NCI-H1092 treated with DMSO at 0.1 percent for 48 hours (cell line): ENCODE measurements at regions not wholly inside any gene's neighbourhood (a gene's known extent, or its start where the extent isn't known, plus 50 kb on each side); places are given as distances from the start of the nearest gene placed in this dataset.
"Not testable (repeated sequence)": the region's sequence is repeated elsewhere in the genome, so short reads cannot be mapped to it uniquely, and the experiment has no call there.

Source experiments
- DNase-seq: peaks from one replicate; lab custom pipeline; 2025; lab: John Stamatoyannopoulos, UW

DNA sequence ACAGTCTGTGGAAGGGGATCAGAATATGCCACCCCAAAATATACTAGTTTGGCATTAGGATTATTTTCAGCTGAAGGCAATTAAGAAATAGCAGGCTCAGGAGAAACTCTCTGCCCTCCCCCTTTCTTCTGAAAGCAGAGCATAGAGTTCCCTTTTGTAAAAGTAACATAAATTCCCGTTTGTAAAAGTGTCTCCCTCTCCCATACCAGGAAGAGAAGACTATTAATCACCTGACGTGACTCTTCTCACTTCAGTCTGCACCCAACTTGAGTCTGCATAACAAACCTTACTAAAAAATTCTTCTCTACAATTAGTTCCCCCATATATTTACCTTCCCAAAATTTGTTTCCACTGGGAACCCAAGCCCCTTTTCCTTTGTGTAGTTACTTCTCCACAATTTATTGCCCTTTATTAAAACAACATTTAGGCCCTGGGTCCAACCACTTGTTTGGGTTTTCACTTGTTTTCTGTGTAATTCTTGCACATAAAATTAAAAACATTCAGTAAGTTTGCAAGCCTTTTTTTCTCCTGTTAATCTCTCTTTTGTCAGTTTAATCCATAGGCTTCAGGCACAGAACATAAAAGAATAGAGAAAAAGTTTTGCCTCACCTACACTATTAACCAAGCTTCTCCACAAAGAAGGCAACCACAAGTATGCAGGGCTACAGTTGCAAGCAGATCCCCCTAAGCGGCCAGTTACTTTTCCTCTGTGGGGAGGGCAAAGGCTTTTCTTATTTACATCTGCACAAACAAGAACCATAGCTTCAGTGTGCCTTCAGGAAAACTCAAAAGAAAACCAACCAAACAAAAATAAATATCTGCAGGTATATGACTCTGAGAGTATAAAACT, 73.8 kb upstream of the EPCAM start:
- DNase-seq, result no peak

DNA sequence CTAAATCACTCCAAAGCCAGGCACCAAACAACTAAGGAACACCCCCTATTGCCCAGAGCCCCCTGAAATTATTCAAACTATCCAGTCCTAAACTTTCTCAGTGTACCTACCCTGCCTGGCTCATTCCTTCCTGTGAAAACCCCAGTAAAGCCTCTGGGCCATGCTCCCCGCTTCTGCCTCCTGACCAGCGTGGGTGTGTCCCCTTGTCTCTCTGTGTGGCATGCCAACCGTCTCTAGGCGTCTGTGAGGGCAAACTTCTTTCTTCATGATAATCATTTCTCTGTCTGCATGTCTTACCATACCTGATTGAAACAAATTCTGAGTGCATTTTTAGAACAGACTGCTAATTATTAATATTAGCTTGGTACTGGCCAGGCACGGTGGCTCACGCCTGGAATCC, 75.1 kb upstream of the EPCAM start:
- no peak for DNase-seq

DNA sequence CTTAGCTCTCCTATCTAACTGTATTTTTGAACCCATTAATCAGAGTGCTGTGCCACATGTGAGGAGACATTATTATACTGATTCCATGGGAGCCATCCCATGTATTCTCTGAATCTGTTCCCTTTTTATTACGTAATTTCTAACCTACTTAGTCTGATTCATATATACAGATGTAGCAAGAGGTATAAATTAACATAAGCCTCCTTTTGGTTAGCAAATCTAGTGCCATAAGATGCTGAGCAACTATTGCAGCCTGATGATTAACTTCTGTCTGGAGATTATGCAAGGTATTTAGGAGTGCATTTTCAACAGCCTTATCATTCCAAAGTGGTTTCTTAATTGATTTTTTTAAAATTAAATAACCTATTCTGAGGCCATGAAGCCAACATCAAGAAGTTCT, 80.2 kb upstream of the EPCAM start:
- no peak for DNase-seq

DNA sequence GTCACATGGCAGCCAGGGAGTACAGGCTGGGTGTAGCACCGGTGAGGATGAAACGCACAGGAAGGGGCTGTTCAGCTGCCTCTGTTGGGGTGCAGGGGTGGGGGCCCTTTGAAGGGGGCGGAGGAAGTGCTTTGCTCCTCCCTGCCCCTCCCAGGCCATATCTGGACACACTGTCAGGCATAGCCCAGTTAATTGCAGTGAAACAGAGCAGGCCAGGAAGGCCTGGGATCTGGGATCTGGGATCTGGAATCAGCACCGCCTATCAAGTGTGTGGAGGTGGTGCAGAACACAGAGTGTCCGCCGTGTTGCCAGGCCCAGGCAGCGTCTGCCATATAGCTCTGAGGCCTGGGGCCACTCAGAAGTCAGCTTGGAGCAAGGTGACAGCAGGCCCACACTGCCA, 85.5 kb upstream of the EPCAM start:
- DNase-seq, result no peak

DNA sequence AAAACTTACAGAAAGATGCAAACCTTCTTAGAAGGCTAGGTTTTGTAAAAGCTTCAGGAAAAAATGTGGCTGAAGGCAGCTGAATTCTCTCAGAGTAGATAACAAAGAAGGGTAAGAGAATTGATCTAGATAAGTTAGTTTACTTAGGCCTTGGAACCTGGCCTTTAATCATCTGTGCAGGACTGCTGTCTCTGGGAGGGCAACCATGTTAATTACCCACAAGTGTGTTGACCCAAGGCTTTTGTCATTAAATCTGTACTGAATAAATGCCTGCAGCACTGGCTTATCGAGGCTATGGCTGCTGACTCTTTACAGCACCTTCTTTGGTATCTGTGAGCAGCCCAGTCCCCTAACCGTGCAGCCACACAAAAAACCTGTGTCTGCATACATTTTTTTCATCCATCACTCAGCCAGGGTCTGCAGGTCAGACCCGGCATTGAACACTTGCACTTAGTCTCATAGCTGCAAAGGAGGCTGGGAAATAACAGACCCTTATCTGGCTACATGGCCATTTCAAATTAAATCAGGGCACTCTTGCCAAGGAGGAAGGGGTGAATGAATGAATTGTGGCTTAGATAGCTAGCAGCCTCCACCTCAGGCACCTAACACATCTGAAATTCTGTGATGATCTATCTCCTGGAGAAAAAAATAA, 86.4 kb upstream of the EPCAM start:
- no peak for DNase-seq

DNA sequence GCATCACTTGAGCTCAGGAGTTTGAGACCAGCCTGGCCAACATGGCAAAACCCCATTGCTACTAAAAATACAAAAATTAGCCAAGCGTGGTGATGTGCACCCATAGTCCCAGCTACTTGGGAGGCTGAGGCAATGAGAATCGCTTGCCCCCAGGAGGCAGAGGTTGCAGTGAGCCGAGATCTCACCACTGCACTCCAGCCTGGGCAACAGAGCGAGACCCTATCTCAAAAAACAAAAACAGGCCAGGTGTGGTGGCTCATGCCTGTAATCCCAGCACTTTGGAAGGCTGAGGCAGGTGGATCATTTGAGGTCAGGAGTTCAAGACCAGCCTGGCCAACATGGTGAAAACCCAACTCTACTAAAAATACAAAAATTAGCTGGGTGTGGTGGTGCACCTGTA, 89.6 kb upstream of the EPCAM start:
- not testable (repeated sequence) for DNase-seq

DNA sequence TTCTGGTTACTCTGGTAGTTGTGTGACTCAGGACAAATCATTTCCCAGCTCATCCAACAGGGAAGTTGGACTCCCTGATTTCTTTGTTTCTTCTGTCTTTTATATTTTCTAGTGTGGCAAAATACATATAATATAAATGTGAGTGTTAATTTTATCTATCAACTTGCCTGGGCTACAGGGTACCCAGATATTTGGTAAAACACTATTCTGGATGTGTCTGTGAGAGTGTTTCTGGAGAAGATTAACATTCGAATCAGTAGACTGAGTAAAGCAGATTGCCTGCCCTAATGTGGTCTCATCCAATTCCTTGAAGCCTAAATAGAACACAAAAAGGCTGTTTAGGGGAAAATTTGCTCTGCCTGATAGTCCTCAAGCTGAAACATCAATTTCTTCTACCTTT, 91.1 kb upstream of the EPCAM start:
- no peak for DNase-seq

DNA sequence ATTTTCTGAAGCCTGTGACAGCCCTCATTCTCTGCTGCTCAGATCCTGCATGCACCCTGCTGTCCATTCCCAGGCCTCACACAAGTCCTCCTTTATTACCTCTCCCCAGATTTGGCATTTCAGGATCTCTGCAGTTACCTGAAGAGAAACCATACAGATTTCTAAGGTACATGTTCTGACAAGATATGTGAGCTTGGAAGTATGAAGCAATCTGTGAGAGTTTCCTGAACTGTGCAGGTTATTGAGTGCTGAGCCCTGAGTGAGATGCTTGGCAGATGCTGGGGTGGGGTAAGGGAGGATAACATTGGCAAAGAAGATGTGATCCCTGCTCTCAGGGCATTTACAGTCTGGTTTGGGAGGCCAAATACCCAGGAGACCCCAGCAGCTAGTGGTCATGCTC, 91.9 kb upstream of the EPCAM start:
- DNase-seq, result no peak

DNA sequence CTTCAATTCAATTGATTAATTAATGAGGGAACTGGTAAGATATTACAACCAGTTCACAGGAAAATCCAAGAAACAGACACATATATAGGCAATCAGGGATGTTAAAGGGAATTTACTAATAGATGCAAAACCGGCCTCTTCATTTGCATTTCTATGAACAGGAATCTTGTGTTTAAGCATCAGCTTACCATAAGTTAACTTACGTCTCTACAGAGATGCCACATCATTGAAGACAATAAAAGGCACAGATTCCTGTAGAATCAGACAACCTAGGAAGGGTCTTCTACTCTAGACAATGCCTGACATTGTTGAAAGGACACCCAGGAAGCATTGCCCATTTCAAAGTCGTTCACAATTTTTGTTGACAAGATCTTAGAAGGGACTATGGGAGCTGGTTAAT, 93.0 kb upstream of the EPCAM start:
- no peak for DNase-seq

DNA sequence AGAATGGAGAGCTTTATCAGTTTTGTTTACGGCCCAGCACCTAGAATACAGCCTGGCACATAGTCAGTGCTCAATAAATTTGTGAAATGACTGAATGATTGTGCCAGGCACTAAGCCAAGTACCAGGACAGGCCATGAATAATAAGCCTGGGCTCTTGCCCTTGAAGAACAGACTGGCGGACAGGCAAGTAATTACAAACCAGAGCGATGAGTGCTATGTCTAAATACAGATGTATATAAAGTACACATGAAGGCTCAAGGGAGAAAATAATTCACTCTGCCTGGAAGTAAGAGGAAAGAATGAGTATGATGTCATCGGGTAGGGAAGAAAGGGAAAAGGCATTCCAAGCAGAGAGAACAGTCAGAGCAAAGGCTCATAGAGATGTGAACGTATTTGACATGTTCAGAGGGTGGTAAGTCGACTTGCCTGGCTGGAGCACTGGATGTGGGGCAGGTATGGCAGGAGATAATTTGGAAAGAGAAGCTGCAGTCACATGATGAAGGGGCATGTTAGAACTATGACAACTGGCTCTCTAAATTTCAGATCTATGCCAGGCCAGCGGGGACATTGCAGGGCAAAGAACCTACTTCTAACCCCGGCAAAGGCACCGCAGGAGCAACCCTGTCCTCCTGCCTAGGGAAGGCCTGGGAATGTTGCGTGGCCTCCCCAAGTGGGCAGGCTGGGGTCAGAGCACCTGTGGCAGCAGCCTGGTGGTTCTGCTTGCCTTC, 94.9 kb upstream of the EPCAM start:
- DNase-seq, result no peak

DNA sequence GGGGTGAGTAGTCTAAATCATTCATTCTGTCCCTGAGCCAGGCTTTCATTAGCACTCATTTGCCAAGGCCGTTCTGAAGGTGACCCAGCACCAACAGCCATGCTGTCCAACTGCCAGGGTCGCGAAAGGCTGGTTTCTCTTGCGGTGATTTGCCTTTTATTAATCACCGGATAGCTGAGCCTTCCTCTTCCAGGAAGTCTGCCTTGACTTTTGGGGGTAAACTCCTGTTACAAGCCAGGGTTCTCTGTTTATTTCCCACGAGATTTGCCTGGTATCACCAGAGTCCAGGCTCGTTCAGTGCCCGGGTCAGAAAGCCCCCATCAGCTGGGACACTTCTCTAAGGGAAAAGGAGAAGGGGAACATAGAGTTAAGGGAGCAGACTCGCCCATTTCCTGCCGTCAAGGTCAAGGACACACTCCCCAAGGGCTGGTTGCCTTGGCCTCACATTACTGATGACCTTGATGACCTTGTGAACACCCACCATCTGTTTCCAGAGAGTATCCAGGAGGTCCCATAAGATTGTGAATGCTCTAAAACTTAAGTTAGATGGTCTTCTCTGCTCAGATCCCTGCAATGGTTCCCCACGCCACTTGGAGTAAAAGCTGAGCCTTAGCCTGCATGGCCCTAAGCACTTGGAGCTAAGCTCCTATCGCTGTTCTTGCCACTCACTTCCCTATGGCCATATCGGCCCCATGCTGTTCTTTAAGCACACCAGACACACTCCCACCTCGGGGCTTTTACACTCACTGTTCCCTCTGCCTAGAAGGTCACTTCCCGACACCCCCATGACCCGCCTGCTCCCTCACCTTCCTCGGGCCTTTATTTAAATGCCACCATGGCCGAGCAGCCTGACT, 96.0 kb upstream of the EPCAM start:
- DNase-seq, result no peak

DNA sequence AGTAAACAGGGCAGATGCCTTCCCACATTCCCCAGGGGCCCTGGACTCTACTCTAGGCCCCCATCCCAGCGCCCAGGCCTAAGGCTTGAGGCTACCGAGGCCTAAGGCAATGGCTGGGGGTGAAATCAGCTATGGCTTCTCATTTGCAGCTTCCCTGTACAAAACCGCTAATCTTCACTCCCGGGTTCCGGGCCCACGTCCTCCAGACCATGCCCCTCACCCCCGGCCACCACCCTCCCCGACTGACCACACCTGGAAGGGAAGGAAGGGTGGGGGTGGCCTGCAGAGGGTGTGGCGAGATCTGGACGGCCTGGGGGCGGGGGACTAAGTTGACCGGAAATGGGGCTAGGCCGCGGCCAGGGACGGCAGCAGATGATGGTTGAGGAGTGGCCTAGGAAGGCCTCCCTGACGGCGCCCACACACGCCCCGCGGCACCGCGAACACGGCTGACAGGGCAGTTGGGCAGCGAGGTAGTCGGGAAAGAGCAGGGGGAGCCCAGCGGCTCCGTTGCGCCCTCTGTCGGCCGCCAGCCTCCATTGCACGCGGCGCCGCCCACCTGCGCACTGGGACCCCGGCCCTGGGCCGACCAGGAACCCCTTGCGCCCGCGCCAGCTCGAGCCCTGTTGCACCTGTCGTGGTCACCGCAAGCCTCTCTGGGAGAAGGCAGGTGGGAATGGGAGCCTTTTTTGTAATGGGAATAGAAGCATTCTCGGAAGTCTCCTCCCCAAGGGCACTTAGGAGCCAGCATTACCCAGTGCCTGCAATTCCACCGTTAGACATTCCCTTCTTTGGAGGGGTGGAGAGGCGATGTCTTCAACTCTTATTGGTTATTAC, 95.9 kb upstream of the CALM2 start:
- DNase-seq, result peak; percentile 34

DNA sequence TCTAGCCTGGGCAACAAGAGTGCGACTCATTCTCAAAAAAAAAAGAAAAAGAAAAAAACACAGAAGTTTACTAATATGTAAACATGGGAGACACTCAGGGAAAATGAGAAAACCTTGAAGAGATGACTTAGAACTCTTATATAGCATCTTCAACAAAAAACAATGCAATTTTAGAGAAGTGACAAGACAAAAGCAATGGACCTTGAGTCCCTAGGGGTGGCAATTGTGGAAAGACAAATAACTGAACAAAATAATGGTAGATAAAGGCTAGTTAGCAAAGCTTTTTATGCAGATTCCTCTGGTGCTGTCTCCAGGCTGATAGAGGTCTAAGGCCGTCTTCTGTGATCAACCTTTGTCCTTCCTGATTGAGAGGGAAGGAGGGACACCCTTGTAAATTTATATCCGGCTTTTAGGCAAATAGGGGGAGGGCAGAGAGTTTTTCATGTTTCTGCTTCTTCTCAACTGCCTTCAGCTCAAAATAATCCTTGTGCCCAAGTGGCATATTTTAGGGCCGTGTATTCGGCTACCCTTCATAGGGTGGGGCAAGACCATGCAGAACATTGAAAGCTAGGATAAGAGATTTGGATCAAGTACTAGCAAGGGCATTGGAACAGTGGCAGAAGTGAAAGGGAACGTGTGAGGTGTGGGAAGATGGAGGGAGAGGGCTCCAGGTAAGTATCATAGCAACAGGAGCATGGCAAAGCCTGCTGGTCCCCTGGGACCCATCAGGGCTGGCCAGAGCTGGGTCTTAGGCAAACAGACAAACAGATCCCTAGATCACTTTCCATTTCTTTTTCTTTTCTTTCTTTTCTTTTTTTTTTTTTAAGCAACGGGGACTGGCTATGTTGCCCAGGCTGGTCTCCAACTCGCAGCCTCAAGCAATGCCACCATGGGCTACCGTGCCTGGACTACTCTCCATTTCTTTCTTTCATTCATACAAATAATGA, 95.0 kb upstream of the CALM2 start:
- DNase-seq, result peak; percentile 40

DNA sequence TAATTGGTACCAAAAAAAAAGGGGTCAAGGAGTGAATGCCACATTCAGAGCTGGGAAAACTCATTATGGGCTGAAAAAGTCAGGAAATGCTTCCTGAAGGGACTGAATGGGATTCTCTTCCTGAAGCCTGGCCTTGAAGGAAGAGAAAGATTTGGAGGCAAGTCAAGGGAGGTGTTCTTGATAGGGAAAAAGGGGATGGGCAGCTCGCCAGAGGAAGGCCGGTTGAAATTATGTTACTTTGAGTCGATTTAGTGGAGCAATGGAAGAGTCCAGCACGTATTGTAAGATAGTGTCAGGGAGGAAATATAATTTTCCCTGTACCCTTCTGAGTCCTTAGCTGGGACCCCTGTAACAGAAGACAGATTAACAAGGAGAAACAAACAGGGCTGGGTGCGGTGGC, 94.1 kb upstream of the CALM2 start:
- no peak for DNase-seq

DNA sequence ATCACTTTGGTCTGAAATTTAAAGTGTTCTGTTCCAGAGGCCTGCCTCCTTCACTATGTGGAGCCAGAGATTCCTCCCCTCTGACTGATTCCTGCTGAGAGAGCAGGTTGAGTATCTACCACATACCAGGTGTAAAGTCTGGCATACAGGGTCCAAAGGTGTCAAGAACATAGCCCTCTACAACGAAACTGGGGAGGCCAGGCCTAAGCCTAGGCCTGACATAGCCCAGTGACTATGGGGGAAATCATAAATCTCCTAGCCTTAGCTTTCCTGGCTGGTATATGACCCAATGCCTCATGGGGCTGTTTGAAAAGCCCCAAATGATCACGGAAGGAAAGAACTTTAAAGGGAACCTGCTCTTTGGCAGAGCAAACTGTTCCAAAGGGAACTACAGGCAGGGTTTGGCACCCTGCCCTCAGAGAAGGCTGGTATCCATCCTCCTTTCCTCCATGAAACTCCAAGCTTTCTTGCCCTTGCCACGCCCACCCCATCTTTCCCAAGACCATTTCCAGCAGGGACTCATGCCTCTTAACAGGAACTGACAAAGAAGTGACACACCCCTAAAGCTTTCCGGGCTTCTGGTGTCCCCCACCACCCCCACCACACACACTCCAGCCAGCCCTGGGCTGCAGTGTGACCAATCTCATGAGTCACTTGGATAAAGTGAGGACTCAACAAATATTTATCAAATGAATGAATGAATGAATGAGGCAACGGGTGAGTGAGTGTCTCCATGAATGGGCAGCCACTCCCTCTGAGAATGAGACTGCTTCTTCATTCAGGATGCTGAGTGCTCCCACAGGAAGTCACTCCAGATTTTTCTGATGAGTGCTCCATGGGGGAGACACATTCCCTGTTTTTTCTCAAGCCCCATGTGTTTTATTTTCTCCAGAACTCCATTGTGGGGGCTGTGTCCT, 93.3 kb upstream of the CALM2 start:
- no peak for DNase-seq

DNA sequence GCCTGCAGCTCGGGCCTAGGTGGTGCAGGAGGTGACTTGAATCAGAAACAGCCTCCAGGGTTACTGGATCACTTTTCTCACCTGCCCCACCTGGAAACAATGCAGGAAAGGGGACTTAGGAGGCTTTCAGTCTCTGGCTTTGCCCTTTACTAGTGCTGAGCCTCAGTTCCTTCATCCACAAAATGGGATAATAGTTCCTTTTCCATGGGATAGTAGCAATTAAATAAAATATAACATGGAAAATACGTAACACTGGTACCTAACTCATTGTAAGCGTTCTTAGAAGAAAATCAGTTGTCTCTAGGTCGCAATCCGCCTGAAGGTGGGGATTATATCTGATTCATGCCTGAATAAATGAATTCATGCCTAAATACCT, 91.4 kb upstream of the CALM2 start:
- DNase-seq, result no peak

DNA sequence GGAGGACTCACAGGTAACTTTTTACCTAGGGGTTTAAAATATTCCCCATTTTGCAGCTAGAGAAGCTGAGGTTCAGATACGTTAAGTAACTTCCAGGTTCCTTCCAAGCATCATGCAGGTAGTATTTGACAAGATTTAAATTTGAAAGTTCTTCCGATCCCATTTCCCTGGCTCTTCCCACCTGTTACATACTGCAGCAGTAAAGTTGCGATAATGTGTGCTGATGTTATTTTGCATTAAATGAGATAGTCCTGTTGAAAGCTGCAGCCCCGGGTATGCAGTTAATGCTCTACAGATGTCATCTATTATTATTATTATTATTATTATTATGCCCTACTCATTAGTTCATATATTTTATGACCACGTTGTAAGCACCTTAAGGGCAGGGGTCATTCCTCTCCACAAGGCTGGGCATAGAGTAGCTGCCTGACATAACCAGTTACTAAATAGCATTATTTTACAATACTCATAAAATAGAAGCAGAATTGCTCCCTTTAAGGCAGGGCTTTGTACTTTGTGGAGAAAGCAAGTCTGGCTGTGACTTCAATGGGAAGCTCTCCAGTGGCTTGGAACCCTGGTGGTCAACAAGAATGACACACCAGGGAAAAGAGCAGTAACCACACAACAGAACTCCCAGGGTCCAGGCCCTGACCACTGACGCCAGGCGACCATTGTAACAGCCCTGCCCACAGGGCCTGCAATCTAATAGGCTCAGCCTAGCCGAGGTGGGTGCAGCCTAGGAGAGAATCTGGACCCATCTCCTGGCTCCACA, 90.8 kb upstream of the CALM2 start:
- no peak for DNase-seq

DNA sequence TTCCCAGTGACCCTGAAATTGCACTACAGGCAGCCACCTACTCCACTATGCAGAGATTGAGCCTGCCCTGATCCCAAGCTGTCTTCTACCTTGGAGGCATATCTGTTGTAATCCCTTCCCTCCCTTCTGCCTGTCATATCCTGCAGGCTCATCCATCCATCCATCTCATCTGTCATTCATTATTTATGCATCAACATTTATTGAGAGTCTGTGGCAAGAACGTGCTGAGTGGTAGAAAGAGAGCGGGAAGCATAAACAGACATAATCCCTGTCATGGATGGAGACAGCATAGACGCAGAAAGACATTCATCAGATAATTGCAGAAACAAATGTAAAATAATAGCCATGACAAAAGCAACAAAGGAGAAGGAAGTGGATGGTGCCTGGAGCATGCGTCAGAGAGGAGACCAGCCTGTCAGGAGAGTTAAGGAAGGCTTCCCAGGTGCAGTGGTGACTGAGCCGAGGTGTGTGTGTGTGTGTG, 89.5 kb upstream of the CALM2 start:
- no peak for DNase-seq
